ENCODE measurements at regions not wholly inside any gene's neighbourhood (a gene's known extent, or its start where the extent isn't known, plus 50 kb on each side); places are given as distances from the start of the nearest gene placed in this dataset.
A peak's percentile ranks its signal among the peaks of the same experiment; 100 is the strongest.

DNA sequence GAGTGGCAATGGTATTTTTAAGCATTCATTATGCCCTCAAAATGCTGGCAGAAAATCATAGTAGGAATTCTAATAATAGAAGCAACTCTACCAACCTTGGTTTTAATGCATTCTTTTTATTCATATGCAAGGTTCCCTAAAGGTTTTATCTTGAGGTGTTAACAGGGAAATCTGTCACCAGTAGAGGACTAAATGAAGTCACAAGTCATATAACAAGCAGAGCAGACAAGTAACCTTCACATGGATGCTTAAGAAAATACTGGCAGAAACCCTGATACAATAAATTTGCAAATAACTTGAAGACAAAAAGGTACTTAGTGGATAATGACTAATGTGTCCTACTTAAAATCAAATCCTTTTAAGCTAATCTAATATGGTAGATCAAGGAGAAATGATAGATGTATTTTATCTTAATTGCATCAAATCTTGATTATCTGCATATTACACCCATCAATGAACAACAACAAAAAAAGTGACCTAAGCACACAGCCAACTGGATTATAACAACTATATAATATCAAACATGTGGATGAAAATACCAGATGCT, 73.3 kb downstream of the RFC3 start:
- Mint-ChIP-seq H3K27ac (no peak overlapping the region), H3K4me1 (no peaks in the 10 kb centered on the region), H3K9me3 (peaks cover 26 to 40% of the 10 kb centered on the region in 2 donors), H3K27me3 (no peaks in the 10 kb centered on the region), H3K4me3 (no peak overlapping the region)
- no peak for DNase-seq
- ATAC-seq = no peak

DNA sequence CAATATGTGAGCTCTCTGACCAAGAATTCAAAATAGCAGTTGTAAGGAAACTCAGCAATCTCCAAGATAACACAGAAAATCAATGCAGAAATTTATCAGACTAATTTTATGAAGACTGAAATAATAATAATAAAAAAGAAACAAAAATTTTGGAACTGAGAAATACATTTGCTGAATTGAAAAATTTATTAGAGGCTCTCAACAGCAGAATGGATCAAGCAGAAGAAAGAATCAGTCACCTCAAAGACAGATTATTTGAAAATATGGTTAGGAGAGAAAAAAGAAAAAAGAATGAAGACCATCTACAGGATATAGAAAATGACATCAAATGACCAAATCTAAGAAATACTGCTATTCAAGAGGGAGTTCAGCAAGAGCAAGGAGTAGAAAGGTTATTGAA, 75.6 kb downstream of the RFC3 start:
- Mint-ChIP-seq H3K9me3 (peaks cover 37 to 44% of the 10 kb centered on the region in 2 donors), H3K4me3 (no peak overlapping the region), H3K27ac (no peak overlapping the region), H3K4me1 (no peaks in the 10 kb centered on the region), H3K27me3 (no peaks in the 10 kb centered on the region)
- DNase-seq = no peak
- no peak for ATAC-seq

- DNase-seq (no peak), ATAC-seq (no peak)
- Mint-ChIP-seq H3K4me1 (no peaks in the 10 kb centered on the region), H3K27ac (no peak overlapping the region), H3K9me3 (peaks cover 11 to 25% of the 10 kb centered on the region in 2 donors), H3K27me3 (no peaks in the 10 kb centered on the region), H3K4me3 (no peak overlapping the region)
Measured at GRCh38 chr13:33904431-33904830, 86.5 kb downstream of the RFC3 start.

- no peak for DNase-seq
- Mint-ChIP-seq H3K4me1 (no peaks in the 10 kb centered on the region), H3K4me3 (no peak overlapping the region), H3K27me3 (no peaks in the 10 kb centered on the region), H3K27ac (no peak overlapping the region), H3K9me3 (peaks cover 0 to 5% of the 10 kb centered on the region in 2 donors)
- ATAC-seq = no peak
Measured at GRCh38 chr13:33908116-33908515, 90.2 kb downstream of the RFC3 start.

DNA sequence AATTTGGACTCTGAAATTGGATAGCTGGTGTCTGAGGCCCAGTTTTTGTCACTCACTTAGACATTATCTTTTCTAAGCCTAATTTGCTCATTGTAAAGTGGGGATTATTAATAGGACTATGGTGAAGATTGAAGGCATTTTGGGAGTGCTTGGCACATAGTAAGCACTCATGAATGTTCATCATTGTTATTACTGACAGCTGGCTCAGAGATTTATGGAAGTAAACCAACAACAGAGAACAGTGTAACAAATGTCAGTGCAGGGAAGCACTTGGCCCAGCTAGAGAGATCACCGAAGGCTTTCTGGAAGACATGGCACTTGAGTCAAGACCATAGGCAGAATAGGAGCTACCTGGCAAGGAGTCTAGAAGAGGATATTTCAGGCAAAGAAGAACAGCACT, 92.3 kb downstream of the RFC3 start:
- DNase-seq (no peak), ATAC-seq (no peak)
- H3K27ac Mint-ChIP-seq = no peak overlapping the region
- H3K4me3 Mint-ChIP-seq = no peak overlapping the region
- no peaks in the 10 kb centered on the region for H3K9me3 Mint-ChIP-seq
- no peaks in the 10 kb centered on the region for H3K4me1 Mint-ChIP-seq
- H3K27me3 Mint-ChIP-seq = no peaks in the 10 kb centered on the region

GRCh38 chr13:33911521-33911920, 93.6 kb downstream of the RFC3 start:
- Mint-ChIP-seq H3K27ac (no peak overlapping the region), H3K4me1 (no peaks in the 10 kb centered on the region), H3K27me3 (no peaks in the 10 kb centered on the region), H3K4me3 (no peak overlapping the region), H3K9me3 (no peaks in the 10 kb centered on the region)
- ATAC-seq (no peak), DNase-seq (no peak)

DNA sequence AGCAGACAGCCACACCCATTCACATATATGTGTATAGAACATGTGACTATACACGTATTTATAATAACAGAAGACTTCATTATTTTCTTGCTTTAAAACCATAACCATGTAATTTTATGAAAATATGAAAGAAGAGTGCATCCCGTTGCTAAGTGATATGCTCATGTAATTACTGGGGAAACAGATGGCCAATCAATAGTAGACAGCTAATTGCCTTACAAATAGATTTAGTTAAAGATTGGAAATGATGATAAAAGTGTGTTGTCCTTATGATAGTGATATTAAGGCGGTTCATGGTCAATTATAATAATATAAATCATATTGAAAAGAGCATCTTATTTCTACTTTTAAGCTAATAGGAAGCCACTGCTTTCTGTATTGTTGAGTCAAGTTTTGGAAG, 95.9 kb downstream of the RFC3 start:
- H3K9me3 Mint-ChIP-seq = no peaks in the 10 kb centered on the region
- DNase-seq (no peak), ATAC-seq (no peak)
- H3K27me3 Mint-ChIP-seq = no peaks in the 10 kb centered on the region
- H3K4me3 Mint-ChIP-seq = no peak overlapping the region
- H3K4me1 Mint-ChIP-seq = no peaks in the 10 kb centered on the region
- H3K27ac Mint-ChIP-seq = no peak overlapping the region

DNA sequence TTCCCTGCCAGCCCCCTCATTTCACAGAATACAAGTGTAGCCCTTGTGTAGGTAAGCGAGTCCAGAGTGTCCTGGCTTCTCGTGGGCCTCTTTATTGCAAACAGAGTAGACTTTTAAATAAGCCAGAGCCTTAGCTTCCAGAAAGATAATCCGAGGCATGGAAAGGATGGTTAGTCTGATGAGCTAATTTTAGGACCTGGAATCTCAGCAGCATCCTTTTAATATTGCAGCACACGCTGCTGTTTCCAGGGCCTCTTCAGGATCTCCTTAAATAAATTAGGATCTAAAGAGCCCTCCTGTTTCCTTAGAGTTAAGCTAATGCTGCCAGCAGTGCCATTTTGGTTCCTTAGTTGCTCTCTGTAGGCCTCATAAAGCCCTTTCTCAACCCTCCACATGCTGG, 99.2 kb downstream of the RFC3 start:
- H3K27me3 Mint-ChIP-seq = no peaks in the 10 kb centered on the region
- H3K27ac Mint-ChIP-seq = no peak overlapping the region
- DNase-seq (no peak), ATAC-seq (no peak)
- H3K4me1 Mint-ChIP-seq = no peaks in the 10 kb centered on the region
- no peaks in the 10 kb centered on the region for H3K9me3 Mint-ChIP-seq
- H3K4me3 Mint-ChIP-seq = no peak overlapping the region

GRCh38 chr13:33918199-33918932, 100.4 kb downstream of the RFC3 start:
- DNase-seq (no peak), ATAC-seq (no peak)
- Mint-ChIP-seq H3K27me3 (no peaks in the 10 kb centered on the region), H3K4me1 (no peaks in the 10 kb centered on the region), H3K4me3 (no peak overlapping the region), H3K27ac (no peak overlapping the region), H3K9me3 (no peaks in the 10 kb centered on the region)

- Mint-ChIP-seq H3K27me3 (no peaks in the 10 kb centered on the region), H3K4me3 (no peak overlapping the region), H3K9me3 (no peaks in the 10 kb centered on the region), H3K4me1 (no peaks in the 10 kb centered on the region), H3K27ac (no peak overlapping the region)
- no peak for DNase-seq
- ATAC-seq = no peak
Measured at GRCh38 chr13:33919120-33919519, 101.2 kb downstream of the RFC3 start.

- Mint-ChIP-seq H3K4me3 (no peak overlapping the region), H3K4me1 (no peaks in the 10 kb centered on the region), H3K27ac (no peak overlapping the region), H3K27me3 (no peaks in the 10 kb centered on the region), H3K9me3 (no peaks in the 10 kb centered on the region)
- no peak for ATAC-seq
- DNase-seq = no peak
Measured at GRCh38 chr13:33925563-33925962, 107.6 kb downstream of the RFC3 start.

GRCh38 chr13:33927315-33927714, 109.4 kb downstream of the RFC3 start:
- H3K27ac Mint-ChIP-seq = no peak overlapping the region
- H3K9me3 Mint-ChIP-seq = no peaks in the 10 kb centered on the region
- ATAC-seq (no peak), DNase-seq (no peak)
- H3K27me3 Mint-ChIP-seq = no peaks in the 10 kb centered on the region
- H3K4me3 Mint-ChIP-seq = no peak overlapping the region
- no peaks in the 10 kb centered on the region for H3K4me1 Mint-ChIP-seq

DNA sequence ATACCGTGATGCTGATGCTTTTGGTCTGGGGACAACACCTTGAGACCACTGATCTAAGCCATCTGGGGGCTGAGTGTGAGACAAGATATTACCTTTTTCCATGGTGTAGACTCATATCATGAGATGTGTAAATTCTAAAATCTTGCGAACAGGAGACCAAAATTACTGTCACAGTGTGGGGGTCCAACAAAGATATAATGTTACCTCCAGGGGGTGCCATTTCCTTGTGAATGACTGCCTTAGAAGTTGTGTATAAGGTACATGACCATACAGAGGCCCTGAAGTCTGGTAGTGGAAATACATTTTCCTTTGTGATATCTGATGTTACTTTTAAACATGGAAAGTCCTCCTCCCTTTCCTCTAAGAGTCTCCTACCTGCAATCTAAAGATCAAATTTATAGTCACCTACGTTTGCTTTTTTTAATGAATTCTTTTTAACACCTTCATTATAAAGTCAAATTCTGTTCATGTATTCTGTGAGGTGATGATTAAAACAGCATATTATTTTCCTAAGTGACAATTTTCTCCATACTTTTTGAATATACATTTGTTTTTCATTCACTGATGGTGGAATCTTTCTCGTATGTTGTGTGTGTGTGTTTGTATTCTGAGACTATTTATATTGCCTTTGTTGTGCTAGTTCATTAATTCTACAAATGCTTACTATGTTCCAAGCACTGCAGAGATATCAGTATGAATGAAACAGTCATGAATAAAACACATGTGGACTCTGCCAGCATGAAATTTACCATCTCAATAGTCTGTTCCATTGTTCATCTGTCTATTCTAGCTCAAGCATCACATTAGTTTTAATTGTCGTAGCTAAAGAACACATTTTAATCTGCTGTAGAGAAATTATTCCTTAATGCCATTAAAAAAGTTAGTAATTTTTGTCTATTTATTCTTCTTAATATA, 113.7 kb downstream of the RFC3 start:
- DNase-seq = peak in 1 of 2 donors; percentile 4
- H3K27ac Mint-ChIP-seq = no peak overlapping the region
- no peaks in the 10 kb centered on the region for H3K4me1 Mint-ChIP-seq
- no peaks in the 10 kb centered on the region for H3K9me3 Mint-ChIP-seq
- H3K27me3 Mint-ChIP-seq = no peaks in the 10 kb centered on the region
- no peak overlapping the region for H3K4me3 Mint-ChIP-seq
- peak; percentile 66 for ATAC-seq

GRCh38 chr13:33932769-33933406, 114.9 kb downstream of the RFC3 start:
- no peak overlapping the region for H3K4me3 Mint-ChIP-seq
- H3K4me1 Mint-ChIP-seq = no peaks in the 10 kb centered on the region
- H3K27me3 Mint-ChIP-seq = no peaks in the 10 kb centered on the region
- no peaks in the 10 kb centered on the region for H3K9me3 Mint-ChIP-seq
- ATAC-seq = no peak
- no peak for DNase-seq
- H3K27ac Mint-ChIP-seq = no peak overlapping the region

- Mint-ChIP-seq H3K9me3 (no peaks in the 10 kb centered on the region), H3K27me3 (no peaks in the 10 kb centered on the region), H3K4me3 (no peak overlapping the region), H3K4me1 (no peaks in the 10 kb centered on the region), H3K27ac (no peak overlapping the region)
- DNase-seq (no peak), ATAC-seq (no peak)
Measured at GRCh38 chr13:33933810-33934209, 115.9 kb downstream of the RFC3 start.

DNA sequence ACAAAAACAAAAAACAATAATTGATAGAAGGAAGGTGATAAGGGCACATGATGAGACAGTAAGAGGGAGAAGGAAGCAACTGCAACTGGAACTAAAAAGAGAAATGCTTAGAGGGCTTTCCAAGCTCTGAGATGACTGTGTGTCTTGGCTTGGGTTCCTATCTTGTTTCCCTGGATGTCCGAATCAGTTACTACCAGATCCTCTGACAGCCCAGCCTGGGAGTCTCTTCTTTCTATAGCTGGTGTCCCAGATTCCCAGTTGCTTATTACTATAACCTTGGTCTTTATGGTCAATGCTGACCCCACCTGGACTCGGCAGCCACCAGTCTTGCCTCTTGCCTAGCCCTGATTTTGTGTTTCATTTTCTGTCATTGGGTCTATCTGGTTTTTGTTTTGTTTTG, 116.4 kb downstream of the RFC3 start:
- Mint-ChIP-seq H3K9me3 (no peaks in the 10 kb centered on the region), H3K4me3 (no peak overlapping the region), H3K4me1 (no peaks in the 10 kb centered on the region), H3K27me3 (no peaks in the 10 kb centered on the region), H3K27ac (no peak overlapping the region)
- ATAC-seq (no peak), DNase-seq (no peak)

Measured in stimulated activated naive CD8-positive, alpha-beta T cell treated with anti-CD3 and anti-CD28 coated beads, Interleukin-15, amount 100 ng/mL, for 72 hours (primary cell).